H1 (cell line): ENCODE measurements at regions not wholly inside any gene's neighbourhood (a gene's known extent, or its start where the extent isn't known, plus 50 kb on each side); places are given as distances from the start of the nearest gene placed in this dataset.

Source experiments
- CTCF ChIA-PET: fragments of 300-600 bp; sonication (Branson Sonifier 250); formaldehyde crosslinking; loops from one replicate; lab custom pipeline; 2021; ENCODE audit not compliant: partially characterized antibody; lab: Charles Lee
- POLR2A ChIA-PET: fragments of 300-600 bp; sonication (Branson Sonifier 250); formaldehyde crosslinking; loops from one replicate; lab custom pipeline; 2021; ENCODE audit warnings: inconsistent platforms; ENCODE audit not compliant: partially characterized antibody; lab: Charles Lee
- DNase-seq, 2 experiments: peaks; one replicate each; pipeline versions ENCODE4 v3.0.0 to v3.0.0-alpha.2; 2010 to 2022; ENCODE audit warnings: low spot score in 2 of 2, low read depth in 1 of 2, mixed read lengths in 1 of 2
- FAIRE-seq: peaks from 2 replicates; lab custom pipeline; 2011; peaks lifted over from hg19 to GRCh38; lab: Jason Lieb, UNC
- H2AFZ ChIP-seq: 2 replicates; pipeline ENCODE4 v1.8.1; 2012; ENCODE audit warnings: low read length, inconsistent platforms
- H2AK5ac ChIP-seq: 2 replicates; pipeline ENCODE4 v1.6.1; 2013; ENCODE audit warnings: low read depth, low read length
- H2BK120ac ChIP-seq: replicated peaks from 2 replicates; pipeline ENCODE3; 2013; ENCODE audit warnings: low read depth, low read length, inconsistent platforms
- H2BK12ac ChIP-seq: 2 replicates; pipeline ENCODE4 v1.6.1; 2013; ENCODE audit warnings: low read depth, low read length
- H2BK15ac ChIP-seq: 2 replicates; pipeline ENCODE4 v1.6.1; 2013; ENCODE audit warnings: low read length
- H2BK20ac ChIP-seq: 2 replicates; pipeline ENCODE4 v1.6.1; 2013; ENCODE audit warnings: low read length
- H2BK5ac ChIP-seq: 2 replicates; pipeline ENCODE4 v1.6.1; 2013; ENCODE audit warnings: low read depth, low read length
- H3K14ac ChIP-seq: 2 replicates; pipeline ENCODE4 v1.6.1; 2013; ENCODE audit warnings: inconsistent platforms; ENCODE audit not compliant: insufficient read length
- H3K18ac ChIP-seq: 2 replicates; pipeline ENCODE4 v1.6.1; 2013; ENCODE audit warnings: low read length; ENCODE audit errors: extremely low read depth
- H3K23ac ChIP-seq: 2 replicates; pipeline ENCODE4 v1.6.1; 2013; ENCODE audit warnings: inconsistent platforms; ENCODE audit not compliant: insufficient read length
- H3K23me2 ChIP-seq: 2 replicates; pipeline ENCODE4 v1.6.1; 2013; ENCODE audit warnings: low read depth, low read length
- H3K27ac ChIP-seq: 2 replicates; pipeline ENCODE4 v1.6.1; 2011; ENCODE audit warnings: low read depth, low read length, inconsistent platforms
- H3K27me3 ChIP-seq, 4 experiments: replicated peaks in 1 of 4; 1 replicate in 1 of 4; 2 replicates in 3 of 4; pipeline versions ENCODE4 v1.6.1 to v1.8.1; 2011 to 2013; ENCODE audit warnings: low read length in 3 of 4, mild to moderate bottlenecking in 3 of 4, inconsistent platforms in 2 of 4, mixed read lengths in 2 of 4, moderate library complexity in 1 of 4; ENCODE audit not compliant: control insufficient read depth in 3 of 4, insufficient read depth in 3 of 4; ENCODE audit errors: extremely low read depth in 1 of 4
- H3K36me3 ChIP-seq, 4 experiments: 2 replicates each; pipeline versions ENCODE4 v1.6.1 to v1.8.1; 2011 to 2013; ENCODE audit warnings: mild to moderate bottlenecking in 4 of 4, low read length in 3 of 4, moderate library complexity in 2 of 4, control low read depth in 1 of 4, inconsistent platforms in 1 of 4; ENCODE audit not compliant: insufficient read depth in 4 of 4, control insufficient read depth in 2 of 4
- H3K4ac ChIP-seq: replicated peaks from 2 replicates; pipeline ENCODE3; 2013; ENCODE audit warnings: low read length, low read depth, mixed read lengths, inconsistent platforms; ENCODE audit not compliant: insufficient read length
- H3K4me1 ChIP-seq, 4 experiments: replicated peaks in 1 of 4; 1 replicate in 1 of 4; 2 replicates in 3 of 4; pipeline versions ENCODE4 v1.6.1 to v1.8.1; 2011 to 2013; ENCODE audit warnings: low read length in 3 of 4, inconsistent platforms in 2 of 4, mixed read lengths in 1 of 4; ENCODE audit not compliant: insufficient read depth in 4 of 4, control insufficient read depth in 3 of 4
- H3K4me2 ChIP-seq, 2 experiments: 2 replicates each; pipeline versions ENCODE4 v1.6.1 to v1.8.1; 2011 to 2013; ENCODE audit warnings: low read depth in 2 of 2, low read length in 2 of 2, control low read depth in 1 of 2, inconsistent platforms in 1 of 2, mild to moderate bottlenecking in 1 of 2; ENCODE audit not compliant: insufficient read depth in 1 of 2
- H3K4me3 ChIP-seq, 4 experiments: fragments of 200-600, 300-600 bp in 1 of 4; sonication (generic), shearing (Covaris generic), sonication (Bioruptor Twin) in 1 of 4; 2 replicates each; pipeline versions ENCODE4 v1.5.1 to v1.8.1; 2011 to 2016; ENCODE audit warnings: low read length in 4 of 4, low read depth in 3 of 4, control low read depth in 2 of 4, inconsistent platforms in 2 of 4, mild to moderate bottlenecking in 2 of 4, mixed read lengths in 1 of 4, moderate library complexity in 1 of 4; ENCODE audit not compliant: insufficient read depth in 2 of 4; ENCODE audit errors: extremely low read depth in 1 of 4
- H3K56ac ChIP-seq: replicated peaks from 2 replicates; pipeline ENCODE3; 2013; ENCODE audit warnings: low read depth, mild to moderate bottlenecking, mixed read lengths, low read length, inconsistent platforms; ENCODE audit not compliant: insufficient read length
- H3K79me1 ChIP-seq: 2 replicates; pipeline ENCODE4 v1.6.1; 2013; ENCODE audit warnings: low read depth, low read length, control low read depth
- H3K79me2 ChIP-seq, 2 experiments: 2 replicates each; pipeline versions ENCODE4 v1.6.1 to v1.8.1; 2012 to 2013; ENCODE audit warnings: low read length in 2 of 2, mild to moderate bottlenecking in 2 of 2, inconsistent platforms in 1 of 2; ENCODE audit not compliant: insufficient read depth in 2 of 2, control insufficient read depth in 1 of 2
- H3K9ac ChIP-seq, 4 experiments: replicated peaks in 1 of 4; 1 replicate in 1 of 4; 2 replicates in 3 of 4; pipeline versions ENCODE4 v1.6.1 to v1.8.1; 2011 to 2013; ENCODE audit warnings: low read depth in 3 of 4, low read length in 3 of 4, control low read depth in 2 of 4, mild to moderate bottlenecking in 2 of 4, moderate library complexity in 2 of 4, inconsistent platforms in 1 of 4; ENCODE audit errors: extremely low read depth in 1 of 4
- H3K9me3 ChIP-seq, 2 experiments: 2 replicates each; pipeline versions ENCODE4 v1.6.1 to v1.8.1; 2012 to 2013; ENCODE audit warnings: mild to moderate bottlenecking in 2 of 2, moderate library complexity in 2 of 2, control low read depth in 1 of 2, inconsistent platforms in 1 of 2, low read depth in 1 of 2, low read length in 1 of 2, mixed read lengths in 1 of 2; ENCODE audit not compliant: insufficient read depth in 2 of 2
- H4K20me1 ChIP-seq, 2 experiments: replicated peaks in 1 of 2; 2 replicates each; pipeline versions ENCODE3 to v1.8.1; 2011 to 2013; ENCODE audit warnings: inconsistent platforms in 2 of 2, low read length in 2 of 2, mild to moderate bottlenecking in 1 of 2; ENCODE audit not compliant: insufficient read depth in 2 of 2, control insufficient read depth in 1 of 2
- H4K5ac ChIP-seq: 2 replicates; pipeline ENCODE4 v1.6.1; 2013; ENCODE audit warnings: low read length, low read depth, mixed read lengths, inconsistent platforms; ENCODE audit not compliant: insufficient read length
- H4K8ac ChIP-seq: 2 replicates; pipeline ENCODE4 v1.8.0; 2013; ENCODE audit warnings: mild to moderate bottlenecking, moderate library complexity, low read length, inconsistent platforms; ENCODE audit not compliant: insufficient read depth; ENCODE audit errors: extremely low read depth
- H4K91ac ChIP-seq: replicated peaks from 2 replicates; pipeline ENCODE3; 2013; ENCODE audit warnings: low read length, mixed read lengths, inconsistent platforms; ENCODE audit not compliant: insufficient read length
- CEBPB ChIP-seq: IDR thresholded peaks from 2 replicates; pipeline ENCODE4 v1.6.1; 2012; ENCODE audit warnings: low read depth, low read length
- CTCF ChIP-seq, 3 experiments: IDR thresholded peaks; 1 replicate in 2 of 3; 2 replicates in 1 of 3; pipeline versions ENCODE4 v1.5.1 to v1.6.1; 2011; ENCODE audit warnings: low read length in 3 of 3, mild to moderate bottlenecking in 3 of 3, inconsistent platforms in 2 of 3, low read depth in 1 of 3, moderate library complexity in 1 of 3; ENCODE audit not compliant: insufficient read depth in 1 of 3; ENCODE audit errors: control extremely low read depth in 1 of 3
- EGR1 ChIP-seq: IDR thresholded peaks from 2 replicates; pipeline ENCODE4 v1.6.1; 2011; ENCODE audit warnings: low read depth, low read length, borderline replicate concordance
- MAX ChIP-seq: IDR thresholded peaks from 2 replicates; pipeline ENCODE4 v1.6.1; 2012; ENCODE audit warnings: inconsistent platforms
- NRF1 ChIP-seq: IDR thresholded peaks from 2 replicates; pipeline ENCODE4 v1.6.1; 2011; ENCODE audit warnings: mild to moderate bottlenecking, low read depth, low read length, improper control_type of control experiment
- RAD21 ChIP-seq, 2 experiments: IDR thresholded peaks in 1 of 2; conservative IDR thresholded peaks in 1 of 2; 2 replicates each; pipeline ENCODE4 v1.6.1; 2011; ENCODE audit warnings: low read depth in 2 of 2, low read length in 2 of 2, improper control_type of control experiment in 1 of 2, inconsistent platforms in 1 of 2, mild to moderate bottlenecking in 1 of 2, moderate library complexity in 1 of 2

- Histone ChIP-seq H2BK12ac (no peak overlapping the region), H3K4me1 (no peaks in the 10 kb centered on the region), H3K23me2 (no peaks in the 10 kb centered on the region), H3K14ac (no peak overlapping the region), H2BK15ac (no peak overlapping the region), H4K8ac (no peak overlapping the region), H3K79me2 (no peaks in the 10 kb centered on the region), H3K4me2 (no peak overlapping the region), H3K18ac (no peak overlapping the region), H4K20me1 (no peaks in the 10 kb centered on the region), H3K79me1 (no peaks in the 10 kb centered on the region), H3K4ac (no peak overlapping the region), H3K27me3 (no peaks in the 10 kb centered on the region), H2BK120ac (no peak overlapping the region), H2BK5ac (no peak overlapping the region), H3K36me3 (no peaks in the 10 kb centered on the region), H3K56ac (no peak overlapping the region), H2AK5ac (no peak overlapping the region), H4K5ac (no peak overlapping the region), H2AFZ (no peak overlapping the region), H3K4me3 (no peak overlapping the region), H3K23ac (no peak overlapping the region), H2BK20ac (no peak overlapping the region), H3K9me3 (no peaks in the 10 kb centered on the region), H3K9ac (no peak overlapping the region), H4K91ac (no peak overlapping the region), H3K27ac (no peak overlapping the region)
- CTCF ChIA-PET: interaction anchor here (1.0 to 2.5 kb wide), 15 partner anchors 9 to 665 kb away, joined by 3 to 14 read pairs (median 3); no protein-coding TSS in a partner anchor
- no peak for TF ChIP-seq EGR1
- TF ChIP-seq CTCF (IDR thresholded peaks at IDR 0.05; ENCODE audit: control extremely low read depth in 1 of 3, insufficient read depth in 1 of 3, low read depth in 1 of 3, low read length in 3 of 3): peak in 2 of 3 experiments; percentile 21 to 39; a peak in 2 of 4 replicates
- TF ChIP-seq CEBPB: no peak
- TF ChIP-seq NRF1: no peak
- no peak for TF ChIP-seq MAX
- peak; percentile 67 to 71 for TF ChIP-seq RAD21 (IDR thresholded peaks at IDR 0.05 in 1 of 2, conservative IDR thresholded peaks at IDR 0.05 in 1 of 2; ENCODE audit: low read depth in 2 of 2, low read length in 2 of 2)
- DNase-seq: no peak
- POLR2A ChIA-PET: no interaction called here
- no peak for FAIRE-seq
Measured at GRCh38 chr4:156475322-156475721, 496.3 kb downstream of the PDGFC start.
